Coronary artery (tissue), 2 donors: ENCODE measurements at regions not wholly inside any gene's neighbourhood (a gene's known extent, or its start where the extent isn't known, plus 50 kb on each side); places are given as distances from the start of the nearest gene placed in this dataset.

Experiments used
- DNase-seq: peaks from one replicate; pipeline ENCODE4 v3.0.0-alpha.2; 2017; ENCODE audit warnings: low spot score
- H3K27ac ChIP-seq, 2 donors: fragments of 200-600 bp; sonication (generic); one replicate each; pipeline ENCODE4 v1.5.1; 2016 to 2019
- H3K4me3 ChIP-seq: fragments of 200-600 bp; sonication (generic); 2 replicates; pipeline ENCODE4 v1.5.1; 2016; ENCODE audit warnings: mild to moderate bottlenecking, moderate library complexity
- CTCF ChIP-seq: fragments of 200-600 bp; sonication (generic); IDR thresholded peaks from one replicate; pipeline ENCODE4 v1.5.1; 2019; ENCODE audit warnings: antibody characterized with exemption

GRCh38 chr7:94062372-94062771, 58.2 kb upstream of the BET1 start:
- Histone ChIP-seq H3K27ac (no peak overlapping the region), H3K4me3 (no peak overlapping the region)
- no peak for DNase-seq
- no peak for TF ChIP-seq CTCF

DNA sequence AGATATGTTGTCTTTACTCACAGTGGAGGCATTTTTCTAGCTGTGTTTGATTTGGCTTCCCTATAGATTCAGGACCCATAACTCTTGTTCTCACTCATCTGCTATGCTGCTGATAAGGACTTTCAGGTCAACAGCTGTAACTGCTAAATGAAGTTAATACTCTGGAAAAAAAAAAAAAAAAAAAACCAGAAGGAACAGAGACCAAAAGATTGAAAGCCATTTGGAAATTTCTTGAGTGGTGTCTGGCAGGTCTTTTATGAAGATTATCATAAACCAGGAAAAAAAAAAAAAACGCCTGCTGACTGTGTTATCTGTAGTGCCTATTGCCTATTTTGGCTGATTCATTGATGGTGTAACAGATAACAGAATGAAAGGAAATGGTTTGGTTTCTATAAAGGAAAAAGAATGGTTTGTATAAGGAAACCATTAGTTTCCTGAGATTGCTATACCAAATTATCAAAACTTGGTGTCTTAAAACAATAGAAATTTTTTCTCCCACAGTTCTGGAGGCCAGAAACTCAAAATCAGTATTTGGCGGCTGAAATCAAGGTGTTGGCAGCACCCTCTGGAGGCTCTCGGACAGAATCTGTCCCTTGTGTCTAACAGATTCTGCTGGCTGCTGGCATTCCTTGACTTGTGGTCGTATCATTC, 60.5 kb upstream of the BET1 start:
- no peak for DNase-seq

DNA sequence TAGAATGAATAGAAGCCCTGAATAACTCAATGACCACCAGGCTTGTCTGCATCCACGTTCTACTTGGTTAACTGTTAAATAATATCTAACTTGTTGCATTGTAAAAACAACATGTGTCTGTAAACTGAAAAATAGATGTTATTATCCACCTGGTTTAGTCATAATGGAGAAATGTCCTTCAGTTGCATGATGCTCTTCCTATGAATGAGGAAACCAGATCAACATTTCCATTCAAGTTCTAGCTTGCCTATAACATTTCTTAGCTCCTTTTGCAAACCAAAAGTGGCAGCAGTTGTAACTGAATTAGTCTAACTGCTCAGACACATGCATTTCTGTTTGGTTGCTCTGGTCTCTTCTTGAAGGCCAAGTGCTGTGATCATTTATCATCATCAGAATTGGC, 62.9 kb upstream of the BET1 start:
- DNase-seq = no peak
- Histone ChIP-seq H3K4me3 (no peak overlapping the region), H3K27ac (no peak overlapping the region)
- no peak for TF ChIP-seq CTCF

More for the DNA sequence above, 60.5 kb upstream of the BET1 start:
- no peak overlapping the region for H3K27ac ChIP-seq
- H3K4me3 ChIP-seq = no peak overlapping the region
- TF ChIP-seq CTCF = no peak

DNA sequence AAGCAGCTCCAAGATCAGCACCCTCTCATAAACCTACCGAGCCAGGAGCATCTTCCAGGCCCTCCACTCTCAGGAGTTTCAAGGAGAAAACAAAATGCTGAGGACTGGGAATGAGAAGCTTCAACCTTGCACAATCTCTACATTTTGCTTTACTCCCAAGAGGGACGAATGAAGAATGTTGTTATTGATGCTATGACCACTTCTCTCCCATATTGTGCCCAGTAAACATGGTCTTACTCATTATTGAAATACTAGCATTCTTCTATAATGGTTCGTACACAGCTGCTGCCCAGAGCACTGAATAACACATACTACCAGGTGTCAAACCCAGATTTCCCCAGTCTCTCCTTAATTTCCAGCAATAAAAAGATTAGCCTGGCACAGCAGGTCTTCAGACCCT, 63.4 kb upstream of the BET1 start:
- no peak for TF ChIP-seq CTCF
- DNase-seq = no peak
- Histone ChIP-seq H3K27ac (no peak overlapping the region), H3K4me3 (no peak overlapping the region)

DNA sequence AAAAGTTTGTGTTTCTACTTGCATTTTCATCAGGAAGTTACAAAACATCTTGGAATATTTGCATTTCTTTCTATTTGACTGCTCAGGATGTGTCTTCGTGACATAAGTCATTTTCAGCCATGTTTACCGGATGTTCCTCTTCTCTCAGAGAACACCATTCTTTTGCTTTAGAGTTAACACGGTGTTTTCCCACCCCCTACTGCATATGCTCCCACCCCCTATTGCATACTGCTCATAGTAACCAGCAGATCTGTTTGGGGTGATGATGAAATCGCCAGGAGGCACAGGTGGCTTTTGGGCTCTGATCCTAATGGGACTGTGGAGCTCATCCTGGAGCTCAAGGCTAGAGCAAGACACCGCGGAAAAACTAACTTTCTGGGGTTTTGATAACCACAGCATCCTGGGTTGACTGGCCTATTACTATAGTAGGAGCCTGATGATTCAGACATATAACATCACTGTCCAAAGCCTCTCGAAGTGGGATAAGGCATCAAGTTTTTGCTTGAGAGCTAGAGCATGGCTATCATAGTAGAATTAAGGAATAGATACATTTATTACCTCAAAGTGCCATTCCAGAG, 65.1 kb upstream of the BET1 start:
- Histone ChIP-seq H3K4me3 (no peak overlapping the region), H3K27ac (no peak overlapping the region)
- TF ChIP-seq CTCF = no peak
- DNase-seq = no peak

DNA sequence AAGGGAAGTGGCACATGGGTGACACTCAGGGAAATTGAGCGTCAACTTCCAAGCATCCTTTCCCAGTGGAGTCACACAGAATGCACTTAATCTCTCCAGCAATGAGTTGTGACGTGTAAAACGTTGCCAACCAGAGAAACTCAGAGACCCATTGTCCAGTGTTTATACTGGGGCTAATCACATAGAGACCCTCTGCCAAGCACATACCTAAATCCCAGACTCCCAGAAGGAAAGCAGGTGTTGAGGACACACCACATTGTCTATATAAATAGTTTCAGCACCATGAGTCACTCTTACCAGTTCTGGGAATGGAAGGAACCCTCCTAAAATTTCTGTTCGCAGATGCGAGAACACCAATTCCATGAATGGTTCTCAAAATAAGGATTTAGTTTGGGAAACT, 76.4 kb upstream of the BET1 start:
- H3K27ac ChIP-seq = no peak overlapping the region
- TF ChIP-seq CTCF = no peak
- no peak overlapping the region for H3K4me3 ChIP-seq
- no peak for DNase-seq

DNA sequence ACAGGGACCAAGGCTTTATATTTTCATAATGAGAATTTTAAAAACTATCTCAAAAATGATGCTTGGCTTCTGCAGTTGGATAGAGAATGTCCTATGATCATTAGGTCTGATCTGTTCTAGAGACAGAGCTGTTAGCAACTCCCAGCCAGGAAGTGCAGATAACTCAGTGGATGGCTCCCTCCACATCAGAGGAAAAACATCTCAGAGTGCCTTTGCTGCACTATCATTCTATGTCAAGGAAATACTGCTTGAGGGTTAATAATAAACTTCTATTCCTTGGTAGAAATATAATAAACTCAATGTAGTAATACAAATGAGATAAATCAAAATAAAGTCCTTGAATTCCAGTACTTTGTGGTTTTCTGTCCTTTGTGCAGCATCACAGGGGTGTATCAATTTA, 78.0 kb upstream of the BET1 start:
- H3K27ac ChIP-seq = no peak overlapping the region
- H3K4me3 ChIP-seq = no peak overlapping the region
- TF ChIP-seq CTCF = no peak
- no peak for DNase-seq
